A673 (cell line): ENCODE measurements at regions not wholly inside any gene's neighbourhood (a gene's known extent, or its start where the extent isn't known, plus 50 kb on each side); places are given as distances from the start of the nearest gene placed in this dataset.

Source experiments
- BruUV-seq: library from RNA; stranded (reverse); fragments of 400-500 nt; replicated peaks from 2 replicates; lab custom pipeline; 2021; lab: Mats Ljungman, UMichigan
- CTCF ChIA-PET: fragments of 300-600 bp; sonication (Branson Sonifier 250); formaldehyde crosslinking; loops from one replicate; lab custom pipeline; 2022; ENCODE audit warnings: antibody characterized with exemption; lab: Charles Lee
- POLR2A ChIA-PET: fragments of 300-600 bp; sonication (Branson Sonifier 250); formaldehyde crosslinking; loops from one replicate; lab custom pipeline; 2022; ENCODE audit warnings: antibody characterized with exemption; ENCODE audit not compliant: low non-redundant PET; lab: Charles Lee
- DNase-seq: peaks from one replicate; pipeline ENCODE4 v3.0.0-alpha.2; 2015; ENCODE audit warnings: low spot score
- H3K27ac ChIP-seq: fragments of 200-600 bp; sonication (generic); 2 replicates; pipeline ENCODE4 v1.5.1; 2016; ENCODE audit warnings: mixed run types, low read depth, mild to moderate bottlenecking, mixed read lengths, antibody characterized with exemption, low read length; ENCODE audit not compliant: poor library complexity, severe bottlenecking
- H3K27me3 ChIP-seq: fragments of 200-600 bp; sonication (generic); replicated peaks from 2 replicates; pipeline ENCODE4 v1.6.1; 2017; ENCODE audit warnings: mixed run types, low read depth, mild to moderate bottlenecking, mixed read lengths, antibody characterized with exemption, low read length; ENCODE audit not compliant: insufficient read depth, poor library complexity
- H3K36me3 ChIP-seq: fragments of 200-600 bp; sonication (generic); 2 replicates; pipeline ENCODE4 v1.6.1; 2016; ENCODE audit warnings: mixed run types, mild to moderate bottlenecking, mixed read lengths, antibody characterized with exemption, low read length; ENCODE audit not compliant: insufficient read depth, poor library complexity, severe bottlenecking
- H3K4me1 ChIP-seq: fragments of 200-600 bp; sonication (generic); 2 replicates; pipeline ENCODE4 v1.6.1; 2017; ENCODE audit warnings: mixed run types, mild to moderate bottlenecking, mixed read lengths, antibody characterized with exemption, low read length; ENCODE audit not compliant: insufficient read depth, poor library complexity, severe bottlenecking
- H3K4me3 ChIP-seq: fragments of 200-600 bp; sonication (generic); 2 replicates; pipeline ENCODE4 v1.5.1; 2016; ENCODE audit warnings: low read depth, mixed run types, mild to moderate bottlenecking, mixed read lengths, low read length; ENCODE audit not compliant: poor library complexity, severe bottlenecking
- H3K9me3 ChIP-seq: fragments of 200-600 bp; sonication (generic); 2 replicates; pipeline ENCODE4 v1.6.1; 2016; ENCODE audit warnings: mixed run types, low read depth, mild to moderate bottlenecking, mixed read lengths, antibody characterized with exemption, low read length; ENCODE audit not compliant: poor library complexity, severe bottlenecking
- EZH2 ChIP-seq: fragments of 200-600 bp; sonication (generic); IDR thresholded peaks from 2 replicates; pipeline ENCODE4 v1.6.1; 2017; ENCODE audit warnings: borderline replicate concordance, low read depth, mild to moderate bottlenecking, mixed read lengths, antibody characterized with exemption, low read length; ENCODE audit not compliant: poor library complexity, severe bottlenecking
- intact Hi-C: fragments of 100-400 bp; cut with micrococcal nuclease; formaldehyde crosslinking; loops from one replicate; pipeline ENCODE4 v1.10.0; 2022; ENCODE audit not compliant: unreplicated experiment
- TF ChIP-seq, protein P1 (sequence below): fragments of 300-800, 200-600 bp; sonication (generic); conservative IDR thresholded peaks from 2 replicates; pipeline ENCODE4 v1.5.1; 2017; ENCODE audit warnings: low read depth, mild to moderate bottlenecking, antibody characterized with exemption, low read length, moderate library complexity, mixed read lengths

DNA sequence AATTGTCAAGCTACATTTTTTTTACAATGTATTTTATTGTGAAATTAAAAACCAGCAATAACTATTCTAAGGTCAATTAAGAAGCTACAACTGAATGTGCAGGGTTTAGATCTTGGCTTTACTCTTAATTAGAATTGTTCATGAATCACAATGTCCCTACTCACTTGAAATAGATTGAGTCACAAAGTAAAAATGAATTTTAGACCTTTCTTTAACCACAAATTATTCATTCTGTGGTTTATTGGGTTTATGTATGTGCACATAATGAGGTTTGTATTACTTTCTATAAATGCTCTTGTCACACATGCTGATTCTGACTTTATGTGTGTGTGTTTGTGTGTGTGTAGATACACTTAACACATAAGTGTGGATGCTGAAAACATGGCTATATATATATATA is 647.0 kb upstream of the AADAT start:
- ChIA-PET POLR2A (no interaction called here), CTCF (no interaction called here)
- DNase-seq: no peak
- H3K9me3 ChIP-seq: no peaks in the 10 kb centered on the region
- no TSS peak for BruUV-seq
- intact Hi-C loops: no loop called here
- no peaks in the 10 kb centered on the region for H3K36me3 ChIP-seq
- no peaks in the 10 kb centered on the region for H3K4me1 ChIP-seq
- TF ChIP-seq, protein P1, sequence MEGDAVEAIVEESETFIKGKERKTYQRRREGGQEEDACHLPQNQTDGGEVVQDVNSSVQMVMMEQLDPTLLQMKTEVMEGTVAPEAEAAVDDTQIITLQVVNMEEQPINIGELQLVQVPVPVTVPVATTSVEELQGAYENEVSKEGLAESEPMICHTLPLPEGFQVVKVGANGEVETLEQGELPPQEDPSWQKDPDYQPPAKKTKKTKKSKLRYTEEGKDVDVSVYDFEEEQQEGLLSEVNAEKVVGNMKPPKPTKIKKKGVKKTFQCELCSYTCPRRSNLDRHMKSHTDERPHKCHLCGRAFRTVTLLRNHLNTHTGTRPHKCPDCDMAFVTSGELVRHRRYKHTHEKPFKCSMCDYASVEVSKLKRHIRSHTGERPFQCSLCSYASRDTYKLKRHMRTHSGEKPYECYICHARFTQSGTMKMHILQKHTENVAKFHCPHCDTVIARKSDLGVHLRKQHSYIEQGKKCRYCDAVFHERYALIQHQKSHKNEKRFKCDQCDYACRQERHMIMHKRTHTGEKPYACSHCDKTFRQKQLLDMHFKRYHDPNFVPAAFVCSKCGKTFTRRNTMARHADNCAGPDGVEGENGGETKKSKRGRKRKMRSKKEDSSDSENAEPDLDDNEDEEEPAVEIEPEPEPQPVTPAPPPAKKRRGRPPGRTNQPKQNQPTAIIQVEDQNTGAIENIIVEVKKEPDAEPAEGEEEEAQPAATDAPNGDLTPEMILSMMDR: no peak
- no peak for TF ChIP-seq EZH2
- no peak overlapping the region for H3K4me3 ChIP-seq
- H3K27me3 ChIP-seq: no peaks in the 10 kb centered on the region
- H3K27ac ChIP-seq: no peak overlapping the region

DNA sequence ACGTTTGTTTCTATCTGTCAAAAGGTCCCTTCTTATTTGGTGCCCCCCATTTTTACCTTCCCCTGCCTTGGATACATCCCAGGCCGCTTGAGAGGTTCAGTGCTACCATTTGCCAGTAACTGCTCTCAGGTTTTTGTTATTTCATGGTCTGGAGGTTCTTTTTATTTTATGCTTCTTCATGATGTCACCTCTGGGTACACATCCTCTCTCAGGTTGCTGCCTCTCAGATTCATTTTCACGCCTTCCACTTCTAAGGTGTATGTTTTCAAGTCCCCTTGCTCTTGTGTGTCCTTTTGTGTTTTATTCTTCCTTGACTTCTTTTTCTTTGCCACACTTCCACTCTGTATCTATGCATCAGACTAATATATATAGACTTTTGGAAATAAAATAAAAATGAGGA is 640.1 kb upstream of the AADAT start:
- no TSS peak for BruUV-seq
- CTCF ChIA-PET: no interaction called here

DNA sequence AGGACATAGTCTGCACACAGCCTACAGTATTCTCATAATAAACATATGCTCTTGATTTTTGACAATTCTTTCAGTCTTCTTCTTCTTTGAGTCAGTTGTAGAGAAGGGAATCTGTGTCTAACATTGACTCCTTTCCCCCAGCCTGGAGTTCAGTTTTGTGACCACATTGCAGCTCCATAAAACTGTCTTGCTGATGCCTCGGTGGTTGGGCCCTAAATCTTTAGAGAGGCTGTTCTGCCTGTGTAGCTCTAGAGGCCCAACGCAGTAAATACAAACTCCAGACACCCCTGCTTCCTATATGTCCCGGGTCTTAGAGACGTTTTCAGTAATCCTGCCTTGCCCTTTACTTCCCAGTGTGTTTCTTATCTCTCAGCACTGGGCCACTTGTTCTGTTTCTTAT is 639.5 kb upstream of the AADAT start:
- TF ChIP-seq, protein P1: no peak
- no peak for TF ChIP-seq EZH2
- no TSS peak for BruUV-seq
- Histone ChIP-seq H3K36me3 (no peaks in the 10 kb centered on the region), H3K4me1 (no peaks in the 10 kb centered on the region), H3K27me3 (no peaks in the 10 kb centered on the region), H3K4me3 (no peak overlapping the region), H3K9me3 (no peaks in the 10 kb centered on the region), H3K27ac (no peak overlapping the region)
- intact Hi-C loops: no loop called here
- POLR2A ChIA-PET: no interaction called here
- CTCF ChIA-PET: no interaction called here
- no peak for DNase-seq

More for the DNA sequence above, 640.1 kb upstream of the AADAT start:
- intact Hi-C loops: no loop called here
- H3K9me3 ChIP-seq: no peaks in the 10 kb centered on the region
- DNase-seq: no peak
- no peaks in the 10 kb centered on the region for H3K27me3 ChIP-seq
- POLR2A ChIA-PET: no interaction called here
- H3K36me3 ChIP-seq: no peaks in the 10 kb centered on the region
- H3K27ac ChIP-seq: no peak overlapping the region
- no peaks in the 10 kb centered on the region for H3K4me1 ChIP-seq
- no peak overlapping the region for H3K4me3 ChIP-seq
- TF ChIP-seq, protein P1: no peak
- TF ChIP-seq EZH2: no peak
